K562 (cell line): ENCODE measurements at regions not wholly inside any gene's neighbourhood (a gene's known extent, or its start where the extent isn't known, plus 50 kb on each side); places are given as distances from the start of the nearest gene placed in this dataset.

ENCODE experiments used
- CEBPG ChIP-seq, 3 experiments: fragments of 200-800 bp in 1 of 3; sonication (Bioruptor generic) in 1 of 3; sonication (generic) in 1 of 3; formaldehyde crosslinking in 1 of 3; IDR thresholded peaks in 2 of 3; conservative IDR thresholded peaks in 1 of 3; 2 replicates each; pipeline versions ENCODE4 v1.6.1 to v1.8.0; 2016 to 2022; ENCODE audit warnings: missing compliant biosample characterization in 2 of 3, missing genetic modification characterization in 2 of 3, mild to moderate bottlenecking in 1 of 3, missing genetic modification reagents in 1 of 3
- CHD2 ChIP-seq: IDR thresholded peaks from 2 replicates; pipeline ENCODE4 v1.6.1; 2011; ENCODE audit warnings: low read depth, low read length
- SP2 ChIP-seq: IDR thresholded peaks from 2 replicates; pipeline ENCODE4 v1.6.1; 2011; ENCODE audit warnings: mild to moderate bottlenecking, low read depth, low read length, moderate library complexity; ENCODE audit not compliant: poor library complexity, severe bottlenecking; ENCODE audit errors: extremely low read depth
- SRSF7 ChIP-seq: fragments of 200-400 bp; formaldehyde crosslinking; optimal IDR thresholded peaks from 2 replicates; pipeline ENCODE3; 2017; ENCODE audit warnings: mild to moderate bottlenecking, low read depth, low read length
- STAG1 ChIP-seq: sonication (generic); formaldehyde crosslinking; IDR thresholded peaks from 2 replicates; pipeline ENCODE4 v1.5.0; 2020; ENCODE audit warnings: missing genetic modification reagents, borderline replicate concordance
- ZBTB1 ChIP-seq: sonication (generic); formaldehyde crosslinking; IDR thresholded peaks from 2 replicates; pipeline ENCODE4 v1.8.1; 2023; ENCODE audit warnings: missing genetic modification reagents, low read depth, mild to moderate bottlenecking, borderline replicate concordance
- ZNF507 ChIP-seq: conservative IDR thresholded peaks from 2 replicates; pipeline ENCODE4 v1.6.1; 2017; ENCODE audit warnings: missing genetic modification characterization, missing compliant biosample characterization
- ZNF707 ChIP-seq: fragments of 250-450 bp; sonication (Bioruptor Pico); conservative IDR thresholded peaks from 2 replicates; pipeline ENCODE4 v1.8.0; 2022; ENCODE audit warnings: inconsistent platforms, mild to moderate bottlenecking, moderate library complexity
- TF ChIP-seq, protein P1 (sequence below): sonication (generic); formaldehyde crosslinking; IDR thresholded peaks from 2 replicates; pipeline ENCODE4 v1.8.0; 2022; ENCODE audit warnings: mild to moderate bottlenecking, low read depth, missing genetic modification reagents
- TF ChIP-seq, protein P2 (sequence below): fragments of 450-650 bp; IDR thresholded peaks from 2 replicates; pipeline ENCODE4 v1.6.1; 2016; ENCODE audit warnings: antibody characterized with exemption

DNA sequence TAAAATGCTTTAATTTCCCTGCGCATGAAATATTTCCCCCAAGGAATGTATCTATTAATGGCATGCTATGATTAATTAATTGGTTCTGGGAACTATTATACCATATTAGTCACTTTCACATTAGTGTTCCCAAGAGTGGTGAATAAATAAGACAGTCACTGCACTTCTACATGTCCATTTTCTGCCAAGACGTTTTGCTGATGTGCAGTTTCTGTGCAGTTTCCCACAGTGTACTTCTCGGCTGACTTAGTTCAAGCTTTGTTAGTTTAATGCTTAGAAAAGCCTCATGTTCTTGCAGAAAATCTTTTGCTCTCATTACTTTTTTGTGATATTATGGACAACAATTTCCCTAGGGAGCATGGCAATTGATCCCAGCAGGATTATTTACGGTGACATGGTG, 1014.5 kb downstream of the BRINP3 start (continued):
- TF ChIP-seq CEBPG (CRISPR knock-in tag; IDR thresholded peaks at IDR 0.05): no peak
- no peak for TF ChIP-seq CEBPG (tag; conservative IDR thresholded peaks at IDR 0.05 in 1 of 2, IDR thresholded peaks at IDR 0.05 in 1 of 2)
- TF ChIP-seq ZNF507 (tag): no peak
- TF ChIP-seq ZBTB1 (CRISPR knock-in tag): no peak
- TF ChIP-seq CHD2: no peak
- no peak for TF ChIP-seq SP2
- TF ChIP-seq ZNF707 (CRISPR knock-in tag): no peak
- no peak for TF ChIP-seq STAG1 (CRISPR knock-in tag)
- no peak for TF ChIP-seq SRSF7
- TF ChIP-seq, protein P1, sequence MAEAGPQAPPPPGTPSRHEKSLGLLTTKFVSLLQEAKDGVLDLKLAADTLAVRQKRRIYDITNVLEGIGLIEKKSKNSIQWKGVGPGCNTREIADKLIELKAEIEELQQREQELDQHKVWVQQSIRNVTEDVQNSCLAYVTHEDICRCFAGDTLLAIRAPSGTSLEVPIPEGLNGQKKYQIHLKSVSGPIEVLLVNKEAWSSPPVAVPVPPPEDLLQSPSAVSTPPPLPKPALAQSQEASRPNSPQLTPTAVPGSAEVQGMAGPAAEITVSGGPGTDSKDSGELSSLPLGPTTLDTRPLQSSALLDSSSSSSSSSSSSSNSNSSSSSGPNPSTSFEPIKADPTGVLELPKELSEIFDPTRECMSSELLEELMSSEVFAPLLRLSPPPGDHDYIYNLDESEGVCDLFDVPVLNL (CRISPR knock-in tag): no peak
- TF ChIP-seq, protein P2, sequence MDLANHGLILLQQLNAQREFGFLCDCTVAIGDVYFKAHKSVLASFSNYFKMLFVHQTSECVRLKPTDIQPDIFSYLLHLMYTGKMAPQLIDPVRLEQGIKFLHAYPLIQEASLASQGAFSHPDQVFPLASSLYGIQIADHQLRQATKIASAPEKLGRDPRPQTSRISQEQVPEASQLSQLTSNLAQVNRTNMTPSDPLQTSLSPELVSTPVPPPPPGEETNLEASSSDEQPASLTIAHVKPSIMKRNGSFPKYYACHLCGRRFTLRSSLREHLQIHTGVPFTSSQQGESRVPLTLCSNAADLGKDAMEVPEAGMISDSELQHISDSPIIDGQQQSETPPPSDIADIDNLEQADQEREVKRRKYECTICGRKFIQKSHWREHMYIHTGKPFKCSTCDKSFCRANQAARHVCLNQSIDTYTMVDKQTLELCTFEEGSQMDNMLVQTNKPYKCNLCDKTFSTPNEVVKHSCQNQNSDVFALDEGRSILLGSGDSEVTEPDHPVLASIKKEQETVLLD: no peak
